HEK293T (cell line): ENCODE measurements at regions not wholly inside any gene's neighbourhood (a gene's known extent, or its start where the extent isn't known, plus 50 kb on each side); places are given as distances from the start of the nearest gene placed in this dataset.

ENCODE experiments used
- ARNT ChIP-seq: fragments of 450-650 bp; IDR thresholded peaks from 2 replicates; pipeline ENCODE4 v1.6.1; 2017; ENCODE audit warnings: mild to moderate bottlenecking
- BHLHE40 ChIP-seq: fragments of 450-650 bp; IDR thresholded peaks from 2 replicates; pipeline ENCODE4 v1.6.1; 2016; ENCODE audit warnings: mild to moderate bottlenecking, moderate library complexity, borderline replicate concordance
- ELF4 ChIP-seq: fragments of 450-650 bp; IDR thresholded peaks from 2 replicates; pipeline ENCODE4 v1.6.1; 2017; ENCODE audit warnings: antibody characterized with exemption
- FOXA1 ChIP-seq: fragments of 450-650 bp; IDR thresholded peaks from 2 replicates; pipeline ENCODE4 v1.6.1; 2016; ENCODE audit warnings: mild to moderate bottlenecking
- FOXK2 ChIP-seq: fragments of 450-650 bp; IDR thresholded peaks from 2 replicates; pipeline ENCODE4 v1.6.1; 2016; ENCODE audit warnings: mild to moderate bottlenecking
- FOXM1 ChIP-seq: fragments of 450-650 bp; IDR thresholded peaks from 2 replicates; pipeline ENCODE4 v1.6.1; 2017; ENCODE audit warnings: mild to moderate bottlenecking, borderline replicate concordance
- HDGF ChIP-seq: fragments of 450-650 bp; IDR thresholded peaks from 2 replicates; pipeline ENCODE4 v1.6.1; 2017; ENCODE audit warnings: antibody characterized with exemption, borderline replicate concordance
- L3MBTL2 ChIP-seq: fragments of 450-650 bp; conservative IDR thresholded peaks from 2 replicates; pipeline ENCODE4 v1.6.1; 2016; ENCODE audit warnings: mild to moderate bottlenecking
- NFRKB ChIP-seq: fragments of 450-650 bp; IDR thresholded peaks from 2 replicates; pipeline ENCODE4 v1.6.1; 2016; ENCODE audit warnings: mild to moderate bottlenecking, moderate library complexity
- SP1 ChIP-seq: fragments of 450-650 bp; IDR thresholded peaks from 2 replicates; pipeline ENCODE4 v1.6.1; 2017
- TARDBP ChIP-seq: fragments of 450-650 bp; IDR thresholded peaks from 2 replicates; pipeline ENCODE4 v1.6.1; 2016

DNA sequence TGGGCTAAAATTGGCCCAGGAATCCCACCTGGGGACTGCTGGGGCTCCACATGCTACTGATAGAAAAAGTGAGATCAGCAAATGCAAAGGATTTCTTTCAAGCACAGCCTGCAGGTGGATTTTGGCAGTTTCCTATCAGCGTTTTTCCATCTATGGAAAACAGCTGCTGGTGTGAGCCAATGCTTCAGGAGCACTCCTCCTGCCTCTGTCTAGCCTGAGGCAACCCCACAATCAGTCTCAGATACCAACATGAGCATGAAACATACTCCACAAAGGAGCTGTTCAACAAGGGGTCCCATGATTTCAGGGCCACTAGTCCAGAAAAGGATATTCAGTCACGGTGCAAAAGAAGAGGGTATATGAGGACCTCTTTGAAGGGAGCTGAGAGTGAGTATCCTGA is 311.5 kb upstream of the THBS1 start:
- no peak for TF ChIP-seq HDGF
- no peak for TF ChIP-seq FOXM1
- no peak for TF ChIP-seq FOXA1
- no peak for TF ChIP-seq TARDBP
- TF ChIP-seq SP1, result no peak
- no peak for TF ChIP-seq ELF4
- TF ChIP-seq ARNT, result no peak
- no peak for TF ChIP-seq L3MBTL2
- no peak for TF ChIP-seq BHLHE40
- TF ChIP-seq FOXK2, result no peak
- TF ChIP-seq NFRKB, result no peak
